SK-N-SH (cell line): ENCODE measurements at regions not wholly inside any gene's neighbourhood (a gene's known extent, or its start where the extent isn't known, plus 50 kb on each side); places are given as distances from the start of the nearest gene placed in this dataset.

Source experiments
- CTCF ChIA-PET: fragments of 300-600, 350-600 bp; formaldehyde crosslinking; extraction: SDS; loops from one replicate; lab custom pipeline; 2021; lab: Yijun Ruan, JAX
- POLR2A ChIA-PET: fragments of 350-600 bp; sonication (Branson Sonifier 250); formaldehyde crosslinking; extraction: SDS; loops from one replicate; lab custom pipeline; 2020; ENCODE audit warnings: antibody characterized with exemption, inconsistent platforms; lab: Yijun Ruan, JAX
- DNase-seq: peaks from one replicate; pipeline ENCODE4 v3.0.0; 2012
- H2AFZ ChIP-seq: fragments of 200-600 bp; sonication (generic); 2 replicates; pipeline ENCODE4 v1.8.1; 2016; ENCODE audit warnings: antibody characterized with exemption, mild to moderate bottlenecking, low read depth
- H3F3A ChIP-seq: fragments of 200-600 bp; sonication (generic); replicated peaks from 2 replicates; pipeline ENCODE3; 2016; ENCODE audit warnings: antibody characterized with exemption, mild to moderate bottlenecking; ENCODE audit not compliant: insufficient read depth
- H3K27ac ChIP-seq, 2 experiments: fragments of 200-500 bp in 1 of 2; fragments of 200-600 bp in 1 of 2; sonication (Bioruptor generic) in 1 of 2; sonication (generic), shearing (Covaris generic) in 1 of 2; 2 replicates each; pipeline versions ENCODE4 v1.5.1 to v1.6.1; 2014 to 2016; ENCODE audit warnings: low read depth in 2 of 2, inconsistent platforms in 1 of 2, low read length in 1 of 2, mild to moderate bottlenecking in 1 of 2, mixed read lengths in 1 of 2
- H3K27me3 ChIP-seq: fragments of 200-600 bp; sonication (generic), shearing (Covaris generic); 2 replicates; pipeline ENCODE4 v1.6.1; 2016; ENCODE audit warnings: mixed run types; ENCODE audit not compliant: insufficient read depth
- H3K36me3 ChIP-seq, 2 experiments: fragments of 200-500 bp in 1 of 2; fragments of 200-600 bp in 1 of 2; sonication (Bioruptor generic) in 1 of 2; sonication (generic) in 1 of 2; replicated peaks in 1 of 2; 2 replicates each; pipeline versions ENCODE3 to v1.5.1; 2014 to 2016; ENCODE audit warnings: low read length in 1 of 2, mild to moderate bottlenecking in 1 of 2; ENCODE audit not compliant: insufficient read depth in 2 of 2, control insufficient read depth in 1 of 2
- H3K4me1 ChIP-seq, 2 experiments: fragments of 200-500 bp in 1 of 2; fragments of 200-600 bp in 1 of 2; sonication (Bioruptor generic) in 1 of 2; sonication (generic), shearing (Covaris generic) in 1 of 2; 2 replicates each; pipeline versions ENCODE4 v1.5.1 to v1.6.1; 2014 to 2016; ENCODE audit warnings: low read depth in 1 of 2, low read length in 1 of 2, mixed run types in 1 of 2; ENCODE audit not compliant: insufficient read depth in 2 of 2, control insufficient read depth in 1 of 2
- H3K4me2 ChIP-seq: fragments of 200-600 bp; sonication (generic), shearing (Covaris generic); 2 replicates; pipeline ENCODE4 v1.6.1; 2017; ENCODE audit warnings: mixed run types
- H3K4me3 ChIP-seq, 2 experiments: fragments of 200-500 bp in 1 of 2; fragments of 200-600 bp in 1 of 2; sonication (Bioruptor generic) in 1 of 2; sonication (generic), shearing (Covaris generic) in 1 of 2; 2 replicates each; pipeline versions ENCODE4 v1.5.1 to v1.8.1; 2014 to 2016; ENCODE audit warnings: low read depth in 2 of 2, inconsistent platforms in 1 of 2, low read length in 1 of 2, mild to moderate bottlenecking in 1 of 2, mixed read lengths in 1 of 2, moderate library complexity in 1 of 2
- H3K79me2 ChIP-seq: fragments of 200-600 bp; sonication (generic); 2 replicates; pipeline ENCODE4 v1.8.1; 2017; ENCODE audit warnings: mild to moderate bottlenecking; ENCODE audit not compliant: insufficient read depth
- H3K9ac ChIP-seq: fragments of 200-600 bp; sonication (generic); 2 replicates; pipeline ENCODE4 v1.6.1; 2017; ENCODE audit warnings: mixed run types
- H3K9me2 ChIP-seq: fragments of 200-600 bp; sonication (generic); 2 replicates; pipeline ENCODE4 v1.6.1; 2017; ENCODE audit warnings: mixed run types
- H3K9me3 ChIP-seq: fragments of 200-600 bp; sonication (generic); 2 replicates; pipeline ENCODE4 v1.6.1; 2017; ENCODE audit warnings: mixed run types, mild to moderate bottlenecking, moderate library complexity
- H4K20me1 ChIP-seq: fragments of 200-600 bp; sonication (generic); 2 replicates; pipeline ENCODE4 v1.6.1; 2017; ENCODE audit warnings: mild to moderate bottlenecking, mixed run types; ENCODE audit not compliant: insufficient read depth
- EP300 ChIP-seq, 2 experiments: IDR thresholded peaks; 2 replicates each; pipeline versions ENCODE4 v1.4.0 to v1.6.1; 2012; ENCODE audit warnings: borderline replicate concordance in 1 of 2, low read depth in 1 of 2, low read length in 1 of 2
- EZH2phosphoT487 ChIP-seq: fragments of 200-600 bp; sonication (generic); IDR thresholded peaks from 2 replicates; pipeline ENCODE4 v1.6.1; 2017; ENCODE audit warnings: low read depth, mixed run types, mild to moderate bottlenecking, antibody characterized with exemption, moderate library complexity, borderline replicate concordance
- FOXM1 ChIP-seq: IDR thresholded peaks from 2 replicates; pipeline ENCODE4 v1.4.0; 2012; ENCODE audit warnings: low read depth, mild to moderate bottlenecking
- GABPA ChIP-seq: IDR thresholded peaks from 2 replicates; pipeline ENCODE4 v1.4.0; 2012; ENCODE audit warnings: low read depth, mild to moderate bottlenecking
- JUND ChIP-seq: IDR thresholded peaks from 2 replicates; pipeline ENCODE4 v1.4.0; 2012
- NRF1 ChIP-seq: IDR thresholded peaks from 2 replicates; pipeline ENCODE4 v1.6.1; 2012; ENCODE audit warnings: low read depth, mild to moderate bottlenecking, low read length
- POLR2AphosphoS5 ChIP-seq: IDR thresholded peaks from 2 replicates; pipeline ENCODE4 v1.6.1; 2012; ENCODE audit warnings: low read depth, low read length
- RXRA ChIP-seq: IDR thresholded peaks from 2 replicates; pipeline ENCODE4 v1.4.0; 2012; ENCODE audit warnings: low read depth, mild to moderate bottlenecking, borderline replicate concordance
- TEAD4 ChIP-seq: IDR thresholded peaks from 2 replicates; pipeline ENCODE4 v1.4.0; 2012; ENCODE audit warnings: mild to moderate bottlenecking, borderline replicate concordance; ENCODE audit not compliant: insufficient read depth
- YY1 ChIP-seq: IDR thresholded peaks from 2 replicates; pipeline ENCODE4 v1.4.0; 2012; ENCODE audit warnings: low read depth, mild to moderate bottlenecking
- WGBS: methylation state at CpG from one replicate; pipeline ENCODE4 v1.1.6; 2017; ENCODE audit warnings: low lambda C conversion rate; 5-methylcytosine and 5-hydroxymethylcytosine counted together
- TF ChIP-seq, protein P1 (sequence below): fragments of 150-350 bp; IDR thresholded peaks from 2 replicates; pipeline ENCODE4 v1.6.1; 2016; ENCODE audit warnings: mild to moderate bottlenecking, low read depth, low read length
- TF ChIP-seq, protein P2 (sequence below): IDR thresholded peaks from 2 replicates; pipeline ENCODE4 v1.4.0; 2012; ENCODE audit warnings: low read depth, borderline replicate concordance

DNA sequence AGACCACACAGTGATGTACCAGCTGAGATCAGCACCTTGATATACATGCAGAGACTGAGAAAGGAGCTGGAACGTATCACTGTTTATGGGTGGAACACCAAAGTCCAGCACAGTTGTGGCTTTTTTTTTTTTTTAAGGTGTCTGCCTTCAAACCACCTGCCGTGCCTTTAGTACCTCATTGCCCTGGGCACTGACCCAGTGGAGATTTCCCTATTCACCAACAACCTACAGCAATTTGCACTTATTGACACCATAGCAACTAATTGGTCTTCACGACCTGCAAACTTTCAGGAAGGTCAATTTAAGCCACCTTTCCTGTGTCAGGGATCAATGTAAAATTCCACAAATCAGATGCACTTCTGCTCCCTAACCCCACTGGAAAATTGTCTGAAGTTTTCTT is 181.6 kb upstream of the ADGRL2 start:
- H3F3A ChIP-seq, result no peaks in the 10 kb centered on the region
- POLR2A ChIA-PET, result no interaction called here
- no peaks in the 10 kb centered on the region for H3K79me2 ChIP-seq
- 35% methylated on average over 3 of the region's 3 CpGs for WGBS
- H3K4me2 ChIP-seq, result no peak overlapping the region
- H2AFZ ChIP-seq, result no peak overlapping the region
- no peaks in the 10 kb centered on the region for H4K20me1 ChIP-seq
- DNase-seq, result no peak
- TF ChIP-seq POLR2AphosphoS5 (no peak), YY1 (no peak), FOXM1 (no peak), TEAD4 (no peak), GABPA (no peak), RXRA (no peak), JUND (no peak), NRF1 (no peak), EP300 (IDR thresholded peaks at IDR 0.05; ENCODE audit: borderline replicate concordance in 1 of 2, low read depth in 1 of 2, low read length in 1 of 2) (no peak), EZH2phosphoT487 (no peak)
- TF ChIP-seq, protein P1, sequence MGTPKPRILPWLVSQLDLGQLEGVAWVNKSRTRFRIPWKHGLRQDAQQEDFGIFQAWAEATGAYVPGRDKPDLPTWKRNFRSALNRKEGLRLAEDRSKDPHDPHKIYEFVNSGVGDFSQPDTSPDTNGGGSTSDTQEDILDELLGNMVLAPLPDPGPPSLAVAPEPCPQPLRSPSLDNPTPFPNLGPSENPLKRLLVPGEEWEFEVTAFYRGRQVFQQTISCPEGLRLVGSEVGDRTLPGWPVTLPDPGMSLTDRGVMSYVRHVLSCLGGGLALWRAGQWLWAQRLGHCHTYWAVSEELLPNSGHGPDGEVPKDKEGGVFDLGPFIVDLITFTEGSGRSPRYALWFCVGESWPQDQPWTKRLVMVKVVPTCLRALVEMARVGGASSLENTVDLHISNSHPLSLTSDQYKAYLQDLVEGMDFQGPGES, result no peak
- H3K4me3 ChIP-seq, result no peak overlapping the region
- H3K27me3 ChIP-seq, result no peaks in the 10 kb centered on the region
- H3K9me2 ChIP-seq, result no peaks in the 10 kb centered on the region
- no peaks in the 10 kb centered on the region for H3K9me3 ChIP-seq
- no peak overlapping the region for H3K27ac ChIP-seq
- no peaks in the 10 kb centered on the region for H3K4me1 ChIP-seq
- CTCF ChIA-PET, result interaction anchor here (1.6 kb wide), 1 partner anchor 11 kb away, joined by 3 read pairs; no protein-coding TSS in a partner anchor
- H3K9ac ChIP-seq, result no peak overlapping the region
- H3K36me3 ChIP-seq, result no peaks in the 10 kb centered on the region

DNA sequence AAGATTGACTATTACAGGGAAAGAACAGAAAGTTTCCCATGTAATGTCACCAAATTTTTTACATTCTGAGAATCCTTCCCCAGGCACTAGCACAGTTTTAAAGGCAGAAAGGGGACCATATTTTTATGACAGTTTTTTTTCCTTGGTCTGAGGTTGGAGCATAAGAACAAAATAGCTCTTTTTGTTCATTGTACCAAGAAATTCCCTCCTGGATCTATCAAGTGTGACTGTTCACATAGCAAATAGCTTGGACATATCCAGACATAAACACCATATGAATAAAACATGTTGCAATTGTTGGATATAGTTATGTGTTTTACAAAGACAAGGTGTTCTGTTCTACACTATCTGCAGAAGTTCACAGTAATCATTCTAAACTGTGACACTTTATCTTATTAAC is 182.4 kb upstream of the ADGRL2 start:
- DNase-seq, result no peak
- H3K9me2 ChIP-seq, result no peaks in the 10 kb centered on the region
- no peak overlapping the region for H3K4me3 ChIP-seq
- no peaks in the 10 kb centered on the region for H4K20me1 ChIP-seq
- H3F3A ChIP-seq, result no peaks in the 10 kb centered on the region
- no peak overlapping the region for H3K4me2 ChIP-seq
- H3K27ac ChIP-seq, result no peak overlapping the region
- no peaks in the 10 kb centered on the region for H3K27me3 ChIP-seq
- H3K9me3 ChIP-seq, result no peaks in the 10 kb centered on the region
- ChIA-PET POLR2A (no interaction called here), CTCF (interaction anchor here (1.2 to 2.2 kb wide), 3 partner anchors 10 to 289 kb away, joined by 3 to 4 read pairs (median 3); no protein-coding TSS in a partner anchor)
- TF ChIP-seq EZH2phosphoT487, result no peak
- TF ChIP-seq, protein P2, sequence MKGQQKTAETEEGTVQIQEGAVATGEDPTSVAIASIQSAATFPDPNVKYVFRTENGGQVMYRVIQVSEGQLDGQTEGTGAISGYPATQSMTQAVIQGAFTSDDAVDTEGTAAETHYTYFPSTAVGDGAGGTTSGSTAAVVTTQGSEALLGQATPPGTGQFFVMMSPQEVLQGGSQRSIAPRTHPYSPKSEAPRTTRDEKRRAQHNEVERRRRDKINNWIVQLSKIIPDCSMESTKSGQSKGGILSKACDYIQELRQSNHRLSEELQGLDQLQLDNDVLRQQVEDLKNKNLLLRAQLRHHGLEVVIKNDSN, result no peak
- H2AFZ ChIP-seq, result no peak overlapping the region
- no peaks in the 10 kb centered on the region for H3K79me2 ChIP-seq
- H3K4me1 ChIP-seq, result peaks cover 0 to under 1% of the 10 kb centered on the region in 2 experiments; a peak in 2 of 4 replicates
- no peaks in the 10 kb centered on the region for H3K36me3 ChIP-seq
- no peak overlapping the region for H3K9ac ChIP-seq
